ENCODE measurements at regions not wholly inside any gene's neighbourhood (a gene's known extent, or its start where the extent isn't known, plus 50 kb on each side); places are given as distances from the start of the nearest gene placed in this dataset.

- H3K4me3 ChIP-seq: no peak overlapping the region
- no peaks in the 10 kb centered on the region for H3K27me3 ChIP-seq
- no peak overlapping the region for H3K27ac ChIP-seq
- peaks cover 0 to 16% (median 10%) of the 10 kb centered on the region in 12 donors for H3K4me1 ChIP-seq
- DNase-seq (no peak), ATAC-seq (no peak)
- TF ChIP-seq POLR2A (IDR thresholded peaks at IDR 0.05): no peak
- TF ChIP-seq CTCF (IDR thresholded peaks at IDR 0.05): no peak
- intact Hi-C loops (cut with DNase I): no loop called here
- 70 to 84% (median 77%) methylated on average over 3 of the region's 3 CpGs for WGBS, 4 donors
- H3K9me3 ChIP-seq: no peaks in the 10 kb centered on the region
- no peaks in the 10 kb centered on the region for H3K36me3 ChIP-seq
Observed at GRCh38 chr12:58248599-58248998, 307.2 kb downstream of the ATP23 start.

DNA sequence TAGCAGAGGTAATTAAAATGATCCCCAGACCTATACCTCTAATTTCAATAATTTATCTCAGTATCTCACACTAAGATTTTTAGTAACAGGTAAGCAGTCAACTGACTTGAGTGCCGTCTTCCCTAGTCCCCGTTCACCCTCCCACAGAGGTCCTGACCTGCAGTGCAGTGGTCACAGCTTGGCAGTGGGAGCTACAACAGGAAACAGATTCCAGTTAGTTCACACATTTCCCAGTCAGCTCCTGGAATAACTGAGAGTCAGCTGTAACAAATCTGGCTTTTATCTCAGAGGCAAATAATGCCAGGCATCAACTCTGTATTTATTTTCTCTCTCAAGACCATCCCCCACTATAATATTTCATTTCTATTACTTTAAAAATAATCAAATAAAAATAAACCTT, 308.2 kb downstream of the ATP23 start:
- intact Hi-C loops (cut with DNase I): loop anchor here in 1 of 10 donors (5.0 kb wide), 1 partner anchor 112 kb away; no protein-coding TSS in a partner anchor
- DNase-seq: peak in 3 of 5 donors; percentile 31 to 40 (median 34)
- H3K9me3 ChIP-seq: no peaks in the 10 kb centered on the region
- peaks cover 0 to 16% (median 10%) of the 10 kb centered on the region in 12 donors for H3K4me1 ChIP-seq
- H3K4me3 ChIP-seq: no peak overlapping the region
- H3K36me3 ChIP-seq: no peaks in the 10 kb centered on the region
- TF ChIP-seq POLR2A (IDR thresholded peaks at IDR 0.05) (no peak), CTCF (IDR thresholded peaks at IDR 0.05) (no peak)
- ATAC-seq: peak in 2 of 4 donors; percentile 22 to 82
- no peaks in the 10 kb centered on the region for H3K27me3 ChIP-seq
- H3K27ac ChIP-seq: peak overlapping the region in 1 of 12 donors; percentile 20
- WGBS, 4 donors: 8 to 37% (median 15%) methylated on average over 2 of the region's 2 CpGs

- no peak for ATAC-seq
- Histone ChIP-seq H3K4me1 (peaks cover 0 to 16% (median 10%) of the 10 kb centered on the region in 12 donors), H3K4me3 (no peak overlapping the region), H3K27me3 (no peaks in the 10 kb centered on the region), H3K27ac (peak overlapping the region in 2 of 12 donors; percentile 20 to 51), H3K36me3 (no peaks in the 10 kb centered on the region), H3K9me3 (no peaks in the 10 kb centered on the region)
- DNase-seq: no peak
- intact Hi-C loops (cut with DNase I): loop anchor here in 1 of 10 donors (5.0 kb wide), 1 partner anchor 113 kb away; no protein-coding TSS in a partner anchor
- TF ChIP-seq POLR2A (IDR thresholded peaks at IDR 0.05): no peak
- TF ChIP-seq CTCF (IDR thresholded peaks at IDR 0.05): no peak
- WGBS, 4 donors: 60 to 75% (median 71%) methylated on average over 5 of the region's 5 CpGs
Observed at GRCh38 chr12:58250077-58250476, 308.7 kb downstream of the ATP23 start.

- H3K36me3 ChIP-seq: no peaks in the 10 kb centered on the region
Observed at GRCh38 chr12:58252914-58253313, 311.5 kb downstream of the ATP23 start.

More at GRCh38 chr12:58252914-58253313, 311.5 kb downstream of the ATP23 start:
- intact Hi-C loops (cut with DNase I): loop anchor here in 1 of 10 donors (5.0 kb wide), 1 partner anchor 116 kb away; no protein-coding TSS in a partner anchor
- no peak overlapping the region for H3K27ac ChIP-seq
- 37 to 96% (median 88%) methylated on average over 2 of the region's 2 CpGs for WGBS, 4 donors
- TF ChIP-seq POLR2A (IDR thresholded peaks at IDR 0.05) (no peak), CTCF (IDR thresholded peaks at IDR 0.05) (no peak)
- DNase-seq (no peak), ATAC-seq (no peak)
- peaks cover 0 to 16% (median 10%) of the 10 kb centered on the region in 12 donors for H3K4me1 ChIP-seq
- H3K27me3 ChIP-seq: no peaks in the 10 kb centered on the region
- peaks cover 0 to 5% (median 0%) of the 10 kb centered on the region in 12 donors for H3K9me3 ChIP-seq
- no peak overlapping the region for H3K4me3 ChIP-seq
